H1 (cell line): ENCODE measurements at regions not wholly inside any gene's neighbourhood (a gene's known extent, or its start where the extent isn't known, plus 50 kb on each side); places are given as distances from the start of the nearest gene placed in this dataset.

ENCODE experiments used
- GABPA ChIP-seq: IDR thresholded peaks from 2 replicates; pipeline ENCODE4 v1.6.1; 2011; ENCODE audit warnings: mild to moderate bottlenecking, low read length, moderate library complexity, borderline replicate concordance; ENCODE audit not compliant: insufficient read depth
- POU5F1 ChIP-seq: IDR thresholded peaks from 2 replicates; pipeline ENCODE4 v1.6.1; 2011; ENCODE audit warnings: low read depth, mild to moderate bottlenecking, low read length, moderate library complexity
- RXRA ChIP-seq: IDR thresholded peaks from 2 replicates; pipeline ENCODE4 v1.6.1; 2011; ENCODE audit warnings: low read depth, mild to moderate bottlenecking, low read length, moderate library complexity; ENCODE audit not compliant: insufficient read depth
- SAP30 ChIP-seq: fragments of 300-600 bp; sonication (generic); IDR thresholded peaks from 2 replicates; pipeline ENCODE4 v1.7.1; 2012; ENCODE audit warnings: low read length, moderate library complexity, mild to moderate bottlenecking, inconsistent platforms; ENCODE audit not compliant: insufficient read depth, insufficient replicate concordance

GRCh38 chr4:23327120-23327519, 562.7 kb downstream of the PPARGC1A start (continued):
- no peak for TF ChIP-seq SAP30
- TF ChIP-seq POU5F1, result no peak
- TF ChIP-seq RXRA, result no peak
- no peak for TF ChIP-seq GABPA
